Neural progenitor cell (in vitro differentiated cells): ENCODE measurements at regions not wholly inside any gene's neighbourhood (a gene's known extent, or its start where the extent isn't known, plus 50 kb on each side); places are given as distances from the start of the nearest gene placed in this dataset.

Experiments
- CTCF ChIP-seq: fragments of 200-600 bp; sonication (generic); IDR thresholded peaks from 2 replicates; pipeline ENCODE4 v1.5.1; 2017; ENCODE audit warnings: antibody characterized with exemption, mild to moderate bottlenecking
- EZH2 ChIP-seq: fragments of 200-600 bp; sonication (generic); IDR thresholded peaks from 2 replicates; pipeline ENCODE4 v1.6.1; 2017; ENCODE audit warnings: antibody characterized with exemption, mild to moderate bottlenecking, moderate library complexity
- EZH2phosphoT487 ChIP-seq: fragments of 200-600 bp; sonication (generic); IDR thresholded peaks from 2 replicates; pipeline ENCODE4 v1.6.1; 2017; ENCODE audit warnings: antibody characterized with exemption

GRCh38 chr3:78287085-78287484, 1247.2 kb downstream of the ROBO2 start:
- no peak for TF ChIP-seq CTCF
- TF ChIP-seq EZH2, result no peak
- no peak for TF ChIP-seq EZH2phosphoT487
